A673 (cell line): ENCODE measurements at regions not wholly inside any gene's neighbourhood (a gene's known extent, or its start where the extent isn't known, plus 50 kb on each side); places are given as distances from the start of the nearest gene placed in this dataset.

Experiments used
- BruUV-seq: library from RNA; stranded (reverse); fragments of 400-500 nt; replicated peaks from 2 replicates; lab custom pipeline; 2021; lab: Mats Ljungman, UMichigan
- CTCF ChIA-PET: fragments of 300-600 bp; sonication (Branson Sonifier 250); formaldehyde crosslinking; loops from one replicate; lab custom pipeline; 2022; ENCODE audit warnings: antibody characterized with exemption; lab: Charles Lee
- POLR2A ChIA-PET: fragments of 300-600 bp; sonication (Branson Sonifier 250); formaldehyde crosslinking; loops from one replicate; lab custom pipeline; 2022; ENCODE audit warnings: antibody characterized with exemption; ENCODE audit not compliant: low non-redundant PET; lab: Charles Lee
- DNase-seq: peaks from one replicate; pipeline ENCODE4 v3.0.0-alpha.2; 2015; ENCODE audit warnings: low spot score
- H3K27ac ChIP-seq: fragments of 200-600 bp; sonication (generic); 2 replicates; pipeline ENCODE4 v1.5.1; 2016; ENCODE audit warnings: mixed run types, low read depth, mild to moderate bottlenecking, mixed read lengths, antibody characterized with exemption, low read length; ENCODE audit not compliant: poor library complexity, severe bottlenecking
- H3K27me3 ChIP-seq: fragments of 200-600 bp; sonication (generic); replicated peaks from 2 replicates; pipeline ENCODE4 v1.6.1; 2017; ENCODE audit warnings: mixed run types, low read depth, mild to moderate bottlenecking, mixed read lengths, antibody characterized with exemption, low read length; ENCODE audit not compliant: insufficient read depth, poor library complexity
- H3K36me3 ChIP-seq: fragments of 200-600 bp; sonication (generic); 2 replicates; pipeline ENCODE4 v1.6.1; 2016; ENCODE audit warnings: mixed run types, mild to moderate bottlenecking, mixed read lengths, antibody characterized with exemption, low read length; ENCODE audit not compliant: insufficient read depth, poor library complexity, severe bottlenecking
- H3K4me1 ChIP-seq: fragments of 200-600 bp; sonication (generic); 2 replicates; pipeline ENCODE4 v1.6.1; 2017; ENCODE audit warnings: mixed run types, mild to moderate bottlenecking, mixed read lengths, antibody characterized with exemption, low read length; ENCODE audit not compliant: insufficient read depth, poor library complexity, severe bottlenecking
- H3K4me3 ChIP-seq: fragments of 200-600 bp; sonication (generic); 2 replicates; pipeline ENCODE4 v1.5.1; 2016; ENCODE audit warnings: low read depth, mixed run types, mild to moderate bottlenecking, mixed read lengths, low read length; ENCODE audit not compliant: poor library complexity, severe bottlenecking
- H3K9me3 ChIP-seq: fragments of 200-600 bp; sonication (generic); 2 replicates; pipeline ENCODE4 v1.6.1; 2016; ENCODE audit warnings: mixed run types, low read depth, mild to moderate bottlenecking, mixed read lengths, antibody characterized with exemption, low read length; ENCODE audit not compliant: poor library complexity, severe bottlenecking
- CTCF ChIP-seq: fragments of 300-800, 200-600 bp; sonication (generic); conservative IDR thresholded peaks from 2 replicates; pipeline ENCODE4 v1.5.1; 2017; ENCODE audit warnings: low read depth, mild to moderate bottlenecking, antibody characterized with exemption, low read length, moderate library complexity, mixed read lengths
- EZH2 ChIP-seq: fragments of 200-600 bp; sonication (generic); IDR thresholded peaks from 2 replicates; pipeline ENCODE4 v1.6.1; 2017; ENCODE audit warnings: borderline replicate concordance, low read depth, mild to moderate bottlenecking, mixed read lengths, antibody characterized with exemption, low read length; ENCODE audit not compliant: poor library complexity, severe bottlenecking
- intact Hi-C: fragments of 100-400 bp; cut with micrococcal nuclease; formaldehyde crosslinking; loops from one replicate; pipeline ENCODE4 v1.10.0; 2022; ENCODE audit not compliant: unreplicated experiment

- intact Hi-C loops: no loop called here
- ChIA-PET CTCF (no interaction called here), POLR2A (no interaction called here)
- TF ChIP-seq CTCF (no peak), EZH2 (no peak)
- Histone ChIP-seq H3K27ac (peak overlapping the region; percentile 78), H3K4me1 (peaks cover 37% of the 10 kb centered on the region), H3K9me3 (no peaks in the 10 kb centered on the region), H3K36me3 (no peaks in the 10 kb centered on the region), H3K27me3 (no peaks in the 10 kb centered on the region), H3K4me3 (no peak overlapping the region)
- no peak for DNase-seq
- BruUV-seq: no TSS peak
Measured at GRCh38 chr2:12819721-12820120, 103.0 kb downstream of the TRIB2 start.

- intact Hi-C loops: no loop called here
- ChIA-PET CTCF (no interaction called here), POLR2A (no interaction called here)
- H3K27me3 ChIP-seq: no peaks in the 10 kb centered on the region
- no peak overlapping the region for H3K4me3 ChIP-seq
- DNase-seq: no peak
- no TSS peak for BruUV-seq
- no peak overlapping the region for H3K27ac ChIP-seq
- TF ChIP-seq CTCF (no peak), EZH2 (no peak)
- H3K9me3 ChIP-seq: no peaks in the 10 kb centered on the region
- H3K4me1 ChIP-seq: peaks cover 46% of the 10 kb centered on the region
- H3K36me3 ChIP-seq: no peaks in the 10 kb centered on the region
Measured at GRCh38 chr2:12821656-12822055, 104.9 kb downstream of the TRIB2 start.

- Histone ChIP-seq H3K4me1 (peaks cover 35% of the 10 kb centered on the region), H3K9me3 (no peaks in the 10 kb centered on the region), H3K27ac (peak overlapping the region; percentile 17), H3K27me3 (no peaks in the 10 kb centered on the region), H3K4me3 (no peak overlapping the region), H3K36me3 (no peaks in the 10 kb centered on the region)
- ChIA-PET POLR2A (no interaction called here), CTCF (no interaction called here)
- BruUV-seq: no TSS peak
- intact Hi-C loops: no loop called here
- DNase-seq: peak; percentile 91
- TF ChIP-seq CTCF (no peak), EZH2 (no peak)
Measured at GRCh38 chr2:12824351-12824777, 107.6 kb downstream of the TRIB2 start.
